ENCODE measurements at regions not wholly inside any gene's neighbourhood (a gene's known extent, or its start where the extent isn't known, plus 50 kb on each side); places are given as distances from the start of the nearest gene placed in this dataset.
"Not testable (repeated sequence)": the region's sequence is repeated elsewhere in the genome, so short reads cannot be mapped to it uniquely, and the experiment has no call there.

- WGBS (ENCODE audit: missing lambda C conversion rate): 85% methylated on average over 2 of the region's 2 CpGs
- Histone ChIP-seq H3K4me3 (no peak overlapping the region), H3K4me2 (no peak overlapping the region), H3K4me1 (no peaks in the 10 kb centered on the region), H3K9me3 (no peaks in the 10 kb centered on the region), H3K27ac (no peak overlapping the region)
- ChIA-PET CTCF (no interaction called here), POLR2A (no interaction called here)
- no peak for TF ChIP-seq NR3C1 (IDR thresholded peaks at IDR 0.05)
- TF ChIP-seq RNF2 (IDR thresholded peaks at IDR 0.05; ENCODE audit: borderline replicate concordance, low read depth): no peak
- TF ChIP-seq JUN (IDR thresholded peaks at IDR 0.05): no peak
- no peak for TF ChIP-seq HDAC2 (IDR thresholded peaks at IDR 0.05)
- no peak for TF ChIP-seq MAX (IDR thresholded peaks at IDR 0.05)
- TF ChIP-seq REST (IDR thresholded peaks at IDR 0.05): no peak
- TF ChIP-seq HOXB5 (CRISPR knock-in tag; IDR thresholded peaks at IDR 0.05): no peak
- TF ChIP-seq TP53 (CRISPR knock-in tag; IDR thresholded peaks at IDR 0.05): no peak
- TF ChIP-seq BHLHE40 (IDR thresholded peaks at IDR 0.05; ENCODE audit: low read depth, low read length): no peak
- no peak for TF ChIP-seq E2F6 (IDR thresholded peaks at IDR 0.05; ENCODE audit: borderline replicate concordance, low read depth)
- no peak for TF ChIP-seq POLR2A (IDR thresholded peaks at IDR 0.05; ENCODE audit: low read length)
- TF ChIP-seq FOSL2 (IDR thresholded peaks at IDR 0.05): no peak
- no peak for TF ChIP-seq FOSL2 (CRISPR knock-in tag; IDR thresholded peaks at IDR 0.05)
- TF ChIP-seq RFX5 (IDR thresholded peaks at IDR 0.05): no peak
- TF ChIP-seq POLR2AphosphoS2 (conservative IDR thresholded peaks at IDR 0.05; ENCODE audit: low read length): no peak
- TF ChIP-seq HOXA7 (CRISPR knock-in tag; IDR thresholded peaks at IDR 0.05): no peak
- no peak for TF ChIP-seq CTCF (IDR thresholded peaks at IDR 0.05)
- TF ChIP-seq PHF8 (IDR thresholded peaks at IDR 0.05; ENCODE audit: borderline replicate concordance, low read depth): no peak
- TF ChIP-seq BCL3 (IDR thresholded peaks at IDR 0.05): no peak
- no peak for FAIRE-seq
- no peak for DNase-seq (ENCODE audit: low read depth in 1 of 2, low spot score in 1 of 2)
- ATAC-seq: no peak
Observed at GRCh38 chr2:225748609-225749008, 349.1 kb downstream of the NYAP2 start.

GRCh38 chr2:225743996-225744395 lies 344.5 kb downstream of the NYAP2 start:
- FAIRE-seq; POLR2A ChIA-PET; CTCF ChIA-PET; ATAC-seq; H3K4me3 ChIP-seq; H3K9me3 ChIP-seq; H3K4me1 ChIP-seq; H3K4me2 ChIP-seq; DNase-seq (ENCODE audit: low read depth in 1 of 2, low spot score in 1 of 2); H3K27ac ChIP-seq: not testable (repeated sequence)
- 93% methylated on average over 20 of the region's 35 CpGs for WGBS (ENCODE audit: missing lambda C conversion rate)

Measured in A549 (cell line).